OCI-LY1 (cell line): ENCODE measurements at regions not wholly inside any gene's neighbourhood (a gene's known extent, or its start where the extent isn't known, plus 50 kb on each side); places are given as distances from the start of the nearest gene placed in this dataset.

Source experiments
- EZH2 ChIP-seq: fragments of 200-600 bp; sonication (generic), shearing (Covaris generic); IDR thresholded peaks from 2 replicates; pipeline ENCODE4 v1.8.0; 2017; ENCODE audit warnings: borderline replicate concordance, mixed run types, mild to moderate bottlenecking, antibody characterized with exemption, low read length, moderate library complexity, mixed read lengths
- TF ChIP-seq, protein P1 (sequence below): fragments of 200-600 bp; sonication (generic), shearing (Covaris generic); IDR thresholded peaks from 2 replicates; pipeline ENCODE4 v1.5.1; 2017; ENCODE audit warnings: mild to moderate bottlenecking, antibody characterized with exemption, low read length, moderate library complexity, mixed read lengths

DNA sequence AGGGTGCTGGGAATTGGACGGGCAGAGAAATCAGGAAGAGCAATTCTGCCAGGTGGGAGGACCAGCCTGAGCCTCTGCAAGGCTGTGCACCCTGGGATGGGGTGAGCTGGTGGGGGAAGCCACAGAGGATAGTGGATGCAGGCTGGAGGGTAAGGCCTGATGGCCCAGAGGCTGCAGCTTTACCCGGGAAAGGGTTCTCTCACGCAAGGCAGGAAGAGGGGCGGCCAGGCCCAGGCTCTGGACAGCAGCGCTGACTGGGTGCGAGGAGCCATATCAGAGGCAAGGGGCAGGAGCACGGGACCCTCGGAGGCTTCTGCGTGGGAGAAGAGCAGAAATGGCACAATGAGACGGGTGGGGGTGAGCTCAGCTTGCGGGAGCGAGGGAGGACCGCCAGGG is 104.6 kb downstream of the SOX1 start:
- TF ChIP-seq, protein P1, sequence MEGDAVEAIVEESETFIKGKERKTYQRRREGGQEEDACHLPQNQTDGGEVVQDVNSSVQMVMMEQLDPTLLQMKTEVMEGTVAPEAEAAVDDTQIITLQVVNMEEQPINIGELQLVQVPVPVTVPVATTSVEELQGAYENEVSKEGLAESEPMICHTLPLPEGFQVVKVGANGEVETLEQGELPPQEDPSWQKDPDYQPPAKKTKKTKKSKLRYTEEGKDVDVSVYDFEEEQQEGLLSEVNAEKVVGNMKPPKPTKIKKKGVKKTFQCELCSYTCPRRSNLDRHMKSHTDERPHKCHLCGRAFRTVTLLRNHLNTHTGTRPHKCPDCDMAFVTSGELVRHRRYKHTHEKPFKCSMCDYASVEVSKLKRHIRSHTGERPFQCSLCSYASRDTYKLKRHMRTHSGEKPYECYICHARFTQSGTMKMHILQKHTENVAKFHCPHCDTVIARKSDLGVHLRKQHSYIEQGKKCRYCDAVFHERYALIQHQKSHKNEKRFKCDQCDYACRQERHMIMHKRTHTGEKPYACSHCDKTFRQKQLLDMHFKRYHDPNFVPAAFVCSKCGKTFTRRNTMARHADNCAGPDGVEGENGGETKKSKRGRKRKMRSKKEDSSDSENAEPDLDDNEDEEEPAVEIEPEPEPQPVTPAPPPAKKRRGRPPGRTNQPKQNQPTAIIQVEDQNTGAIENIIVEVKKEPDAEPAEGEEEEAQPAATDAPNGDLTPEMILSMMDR = no peak
- no peak for TF ChIP-seq EZH2
